ENCODE measurements at regions not wholly inside any gene's neighbourhood (a gene's known extent, or its start where the extent isn't known, plus 50 kb on each side); places are given as distances from the start of the nearest gene placed in this dataset.

- DNase-seq (ENCODE audit: low read depth, low spot score) = no peak
- peaks cover 9% of the 10 kb centered on the region for H3K9me3 Mint-ChIP-seq
- no peak for TF ChIP-seq CTCF (conservative IDR thresholded peaks at IDR 0.05)
- peaks cover 22% of the 10 kb centered on the region for H3K4me1 Mint-ChIP-seq
- no peak overlapping the region for H3K27ac Mint-ChIP-seq (ENCODE audit: unreplicated experiment)
- H3K36me3 Mint-ChIP-seq (ENCODE audit: low read depth) = peaks cover 5% of the 10 kb centered on the region
- no peaks in the 10 kb centered on the region for H3K27me3 Mint-ChIP-seq (ENCODE audit: low read depth)
- H3K4me3 Mint-ChIP-seq = no peak overlapping the region
Measured at GRCh38 chr7:106731646-106732444, 70.9 kb upstream of the CCDC71L start.

GRCh38 chr7:106735637-106736036 lies 74.7 kb upstream of the CCDC71L start:
- H3K4me1 Mint-ChIP-seq = peaks cover 22% of the 10 kb centered on the region
- H3K27ac Mint-ChIP-seq (ENCODE audit: unreplicated experiment) = no peak overlapping the region
- TF ChIP-seq CTCF (conservative IDR thresholded peaks at IDR 0.05) = no peak
- H3K4me3 Mint-ChIP-seq = no peak overlapping the region
- H3K36me3 Mint-ChIP-seq (ENCODE audit: low read depth) = peaks cover 5% of the 10 kb centered on the region
- DNase-seq (ENCODE audit: low read depth, low spot score) = no peak
- no peaks in the 10 kb centered on the region for H3K27me3 Mint-ChIP-seq (ENCODE audit: low read depth)
- H3K9me3 Mint-ChIP-seq = peaks cover 5% of the 10 kb centered on the region

GRCh38 chr7:106736123-106736507 lies 75.2 kb upstream of the CCDC71L start:
- DNase-seq (ENCODE audit: low read depth, low spot score) = no peak
- Mint-ChIP-seq H3K27ac (ENCODE audit: unreplicated experiment) (no peak overlapping the region), H3K27me3 (ENCODE audit: low read depth) (no peaks in the 10 kb centered on the region), H3K36me3 (ENCODE audit: low read depth) (peaks cover 5% of the 10 kb centered on the region), H3K9me3 (peaks cover 5% of the 10 kb centered on the region), H3K4me3 (no peak overlapping the region), H3K4me1 (peaks cover 21% of the 10 kb centered on the region)
- no peak for TF ChIP-seq CTCF (conservative IDR thresholded peaks at IDR 0.05)

GRCh38 chr7:106736508-106737201 lies 75.7 kb upstream of the CCDC71L start:
- DNase-seq (ENCODE audit: low read depth, low spot score) = no peak
- no peak overlapping the region for H3K4me3 Mint-ChIP-seq

GRCh38 chr7:106737202-106737562 lies 76.2 kb upstream of the CCDC71L start:
- H3K27me3 Mint-ChIP-seq (ENCODE audit: low read depth) = no peaks in the 10 kb centered on the region
- peaks cover 5% of the 10 kb centered on the region for H3K36me3 Mint-ChIP-seq (ENCODE audit: low read depth)
- H3K4me3 Mint-ChIP-seq = no peak overlapping the region
- TF ChIP-seq CTCF (conservative IDR thresholded peaks at IDR 0.05) = peak; percentile 45
- H3K27ac Mint-ChIP-seq (ENCODE audit: unreplicated experiment) = no peak overlapping the region
- H3K9me3 Mint-ChIP-seq = peaks cover 5% of the 10 kb centered on the region
- H3K4me1 Mint-ChIP-seq = peaks cover 11% of the 10 kb centered on the region
- no peak for DNase-seq (ENCODE audit: low read depth, low spot score)

More at GRCh38 chr7:106736508-106737201, 75.7 kb upstream of the CCDC71L start:
- H3K9me3 Mint-ChIP-seq = peaks cover 5% of the 10 kb centered on the region
- no peak overlapping the region for H3K27ac Mint-ChIP-seq (ENCODE audit: unreplicated experiment)
- H3K36me3 Mint-ChIP-seq (ENCODE audit: low read depth) = peaks cover 5% of the 10 kb centered on the region
- H3K27me3 Mint-ChIP-seq (ENCODE audit: low read depth) = no peaks in the 10 kb centered on the region
- peaks cover 15% of the 10 kb centered on the region for H3K4me1 Mint-ChIP-seq
- TF ChIP-seq CTCF (conservative IDR thresholded peaks at IDR 0.05) = peak; percentile 72

Measured in neural crest cell (in vitro differentiated cells).